BLaER1 treated with 17β-estradiol and CSF1 and Interleukin-3, amounts not matched to agents 10 nM and 100 nM (cell line): ENCODE measurements at regions not wholly inside any gene's neighbourhood (a gene's known extent, or its start where the extent isn't known, plus 50 kb on each side); places are given as distances from the start of the nearest gene placed in this dataset.

Experiments used
- H3K27ac ChIP-seq, 11 experiments: shearing (Covaris generic); formaldehyde crosslinking; 2 replicates each; pipeline ENCODE4 v1.8.1; 2022
- H3K27me3 ChIP-seq, 11 experiments: shearing (Covaris generic); formaldehyde crosslinking; 2 replicates each; pipeline ENCODE4 v1.8.1; 2022
- H3K36me3 ChIP-seq, 11 experiments: shearing (Covaris generic); formaldehyde crosslinking; 2 replicates each; pipeline ENCODE4 v1.8.1; 2022
- H3K4me1 ChIP-seq, 10 experiments: shearing (Covaris generic); formaldehyde crosslinking; 2 replicates each; pipeline ENCODE4 v1.8.1; 2022
- H3K4me2 ChIP-seq, 11 experiments: shearing (Covaris generic); formaldehyde crosslinking; 2 replicates each; pipeline ENCODE4 v1.8.1; 2022
- H3K4me3 ChIP-seq, 10 experiments: shearing (Covaris generic); formaldehyde crosslinking; 2 replicates each; pipeline ENCODE4 v1.8.1; 2022
- H3K9ac ChIP-seq, 11 experiments: shearing (Covaris generic); formaldehyde crosslinking; 2 replicates each; pipeline ENCODE4 v1.8.1; 2022
- H3K9me3 ChIP-seq, 11 experiments: shearing (Covaris generic); formaldehyde crosslinking; replicated peaks in 1 of 11; 2 replicates each; pipeline ENCODE4 v1.8.1; 2022
- H4K20me1 ChIP-seq, 11 experiments: shearing (Covaris generic); formaldehyde crosslinking; 2 replicates each; pipeline ENCODE4 v1.8.1; 2022
- Cebpa-rat ChIP-seq, 11 experiments: shearing (Covaris generic); IDR thresholded peaks; 2 replicates each; pipeline ENCODE4 v1.8.1; 2022

- H3K9ac ChIP-seq = no peak overlapping the region
- H3K9me3 ChIP-seq = peaks cover 0 to 7% (median 3%) of the 10 kb centered on the region in 11 experiments; a peak in 8 of 22 replicates
- H3K4me3 ChIP-seq = no peak overlapping the region
- no peaks in the 10 kb centered on the region for H3K4me1 ChIP-seq
- H4K20me1 ChIP-seq = no peaks in the 10 kb centered on the region
- no peaks in the 10 kb centered on the region for H3K27me3 ChIP-seq
- H3K4me2 ChIP-seq = no peak overlapping the region
- no peaks in the 10 kb centered on the region for H3K36me3 ChIP-seq
- H3K27ac ChIP-seq = no peak overlapping the region
- TF ChIP-seq Cebpa-rat (IDR thresholded peaks at IDR 0.05) = no peak
Measured at GRCh38 chr5:100974082-100974481, 71.0 kb upstream of the ST8SIA4 start.

DNA sequence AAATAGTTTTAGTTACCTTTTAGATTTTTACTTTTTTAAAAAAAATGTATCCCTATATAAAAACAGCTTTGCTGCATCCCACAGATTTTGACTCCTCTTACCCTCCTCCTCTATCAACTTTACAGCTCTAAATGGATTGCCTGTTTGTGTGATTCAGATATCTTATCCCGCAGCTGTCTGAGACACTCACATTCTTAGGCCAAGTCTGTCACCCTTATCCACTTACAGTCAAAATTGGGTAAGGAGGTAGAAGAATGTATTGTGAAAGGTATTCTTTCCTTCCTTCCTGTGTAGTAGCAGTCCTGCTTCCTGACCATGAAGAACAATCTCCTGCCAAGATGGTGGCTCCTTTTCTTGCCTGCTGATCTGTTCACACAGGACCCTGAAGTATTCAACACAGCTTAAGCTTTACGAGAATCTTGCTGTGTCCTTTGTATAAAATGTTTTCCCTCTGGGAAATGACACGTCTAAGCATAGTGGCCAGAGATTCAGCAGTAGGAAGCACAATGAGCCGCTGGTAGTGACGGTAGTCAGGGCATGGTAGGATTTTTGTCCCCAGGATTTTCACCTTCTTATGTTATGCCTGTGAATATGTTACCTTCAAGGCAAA, 67.7 kb upstream of the ST8SIA4 start:
- no peak for TF ChIP-seq Cebpa-rat (IDR thresholded peaks at IDR 0.05)
- H3K9ac ChIP-seq = no peak overlapping the region

DNA sequence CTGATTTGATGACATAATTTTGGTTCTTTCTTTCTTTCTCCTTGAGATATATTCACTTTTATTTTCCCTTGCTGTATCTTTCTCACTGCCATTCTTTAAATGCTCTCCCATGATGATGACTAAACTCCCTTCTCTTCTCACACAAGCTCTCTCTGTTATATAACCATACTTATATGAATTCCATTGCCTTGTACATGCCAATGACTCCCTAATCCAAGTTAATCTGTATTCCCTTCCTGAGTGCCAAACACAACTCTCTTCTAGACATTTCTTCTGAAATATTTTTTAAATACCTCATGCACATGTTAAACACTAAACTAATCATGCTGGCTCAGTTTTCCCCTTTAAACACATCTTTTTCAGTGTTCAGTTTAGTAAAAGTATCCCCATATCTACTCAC, 62.2 kb upstream of the ST8SIA4 start:
- H4K20me1 ChIP-seq = no peaks in the 10 kb centered on the region
- no peaks in the 10 kb centered on the region for H3K9me3 ChIP-seq
- H3K4me2 ChIP-seq = no peak overlapping the region
- no peaks in the 10 kb centered on the region for H3K4me1 ChIP-seq
- no peak for TF ChIP-seq Cebpa-rat (IDR thresholded peaks at IDR 0.05)
- no peaks in the 10 kb centered on the region for H3K36me3 ChIP-seq
- H3K27me3 ChIP-seq = no peaks in the 10 kb centered on the region
- no peak overlapping the region for H3K9ac ChIP-seq
- no peak overlapping the region for H3K4me3 ChIP-seq
- H3K27ac ChIP-seq = no peak overlapping the region

More for the DNA sequence above, 67.7 kb upstream of the ST8SIA4 start:
- H3K4me3 ChIP-seq = no peak overlapping the region
- H4K20me1 ChIP-seq = no peaks in the 10 kb centered on the region
- no peaks in the 10 kb centered on the region for H3K36me3 ChIP-seq
- no peak overlapping the region; a peak in 1 of 22 replicates for H3K4me2 ChIP-seq
- no peaks in the 10 kb centered on the region for H3K27me3 ChIP-seq
- no peaks in the 10 kb centered on the region for H3K4me1 ChIP-seq
- H3K9me3 ChIP-seq = no peaks in the 10 kb centered on the region
- H3K27ac ChIP-seq = no peak overlapping the region
